MM.1S (cell line): ENCODE measurements at regions not wholly inside any gene's neighbourhood (a gene's known extent, or its start where the extent isn't known, plus 50 kb on each side); places are given as distances from the start of the nearest gene placed in this dataset.

Experiments
- DNase-seq: peaks from one replicate; pipeline ENCODE4 v3.0.0-alpha.2; 2015
- H2AFZ ChIP-seq: fragments of 300-600 bp; sonication (generic); 2 replicates; pipeline ENCODE4 v1.6.0; 2016; ENCODE audit warnings: antibody characterized with exemption, low read length
- H3F3A ChIP-seq: fragments of 300-600 bp; sonication (generic); 2 replicates; pipeline ENCODE4 v1.6.1; 2016; ENCODE audit warnings: mild to moderate bottlenecking, antibody characterized with exemption, low read length, moderate library complexity, mixed read lengths; ENCODE audit not compliant: insufficient read depth
- H3K27ac ChIP-seq: fragments of 300-600 bp; sonication (generic); 2 replicates; pipeline ENCODE4 v1.5.1; 2016; ENCODE audit warnings: mild to moderate bottlenecking, low read length
- H3K27me3 ChIP-seq: fragments of 300-600 bp; sonication (generic); replicated peaks from 2 replicates; pipeline ENCODE4 v1.6.0; 2016; ENCODE audit warnings: low read length; ENCODE audit not compliant: insufficient read depth
- H3K36me3 ChIP-seq: fragments of 300-600 bp; sonication (generic); replicated peaks from 2 replicates; pipeline ENCODE4 v1.6.1; 2016; ENCODE audit warnings: mild to moderate bottlenecking, low read length, mixed read lengths; ENCODE audit not compliant: insufficient read depth
- H3K4me1 ChIP-seq: fragments of 300-600 bp; sonication (generic); 2 replicates; pipeline ENCODE4 v1.6.1; 2016; ENCODE audit warnings: low read length, mixed read lengths
- H3K4me2 ChIP-seq: fragments of 300-600 bp; sonication (generic); 2 replicates; pipeline ENCODE4 v1.6.0; 2016; ENCODE audit warnings: low read depth, low read length
- H3K4me3 ChIP-seq: fragments of 300-600 bp; sonication (generic); 2 replicates; pipeline ENCODE4 v1.5.1; 2016; ENCODE audit warnings: low read length, mixed read lengths
- H3K79me2 ChIP-seq: fragments of 300-600 bp; sonication (generic); 2 replicates; pipeline ENCODE4 v1.6.1; 2016; ENCODE audit warnings: mixed run types, low read length, mixed read lengths
- H3K9ac ChIP-seq: fragments of 300-600 bp; sonication (generic); 2 replicates; pipeline ENCODE4 v1.6.1; 2016; ENCODE audit warnings: low read length, mixed read lengths
- H3K9me2 ChIP-seq: fragments of 300-600 bp; sonication (generic); replicated peaks from 2 replicates; pipeline ENCODE4 v1.6.1; 2016; ENCODE audit warnings: mild to moderate bottlenecking, low read length, mixed read lengths; ENCODE audit not compliant: insufficient read depth
- H3K9me3 ChIP-seq: fragments of 300-600 bp; sonication (generic); replicated peaks from 2 replicates; pipeline ENCODE4 v1.6.1; 2016; ENCODE audit warnings: mild to moderate bottlenecking, low read length, mixed read lengths; ENCODE audit not compliant: insufficient read depth
- H4K20me1 ChIP-seq: fragments of 300-600 bp; sonication (generic); 2 replicates; pipeline ENCODE4 v1.6.1; 2016; ENCODE audit warnings: mild to moderate bottlenecking, low read length, moderate library complexity, mixed read lengths; ENCODE audit not compliant: insufficient read depth
- CTCF ChIP-seq: fragments of 300-600 bp; sonication (generic); IDR thresholded peaks from 2 replicates; pipeline ENCODE4 v1.5.1; 2016; ENCODE audit warnings: antibody characterized with exemption, low read length, mixed read lengths
- EZH2 ChIP-seq: fragments of 300-600 bp; sonication (generic); optimal IDR thresholded peaks from 2 replicates; pipeline ENCODE3; 2017; ENCODE audit warnings: low read depth, mild to moderate bottlenecking, antibody characterized with exemption, low read length, mixed read lengths
- EZH2phosphoT487 ChIP-seq: fragments of 300-600 bp; sonication (generic); IDR thresholded peaks from 2 replicates; pipeline ENCODE4 v1.6.1; 2018; ENCODE audit warnings: antibody characterized with exemption, low read length

GRCh38 chr2:161104054-161104553, 56.1 kb upstream of the TANK start:
- no peak for TF ChIP-seq CTCF
- no peak for TF ChIP-seq EZH2
- TF ChIP-seq EZH2phosphoT487, result no peak
- Histone ChIP-seq H2AFZ (peak overlapping the region; percentile 64), H3K9me3 (no peaks in the 10 kb centered on the region), H3K4me3 (peak overlapping the region; percentile 27), H3K9ac (peak overlapping the region; percentile 2; the same call in 1 of the 2 replicates), H3K27ac (peak overlapping the region; percentile 60; the same call in 1 of the 2 replicates), H3K4me2 (peak overlapping the region; percentile 60), H3K9me2 (no peaks in the 10 kb centered on the region), H3K27me3 (no peaks in the 10 kb centered on the region), H4K20me1 (no peaks in the 10 kb centered on the region), H3K4me1 (peaks cover 16% of the 10 kb centered on the region), H3K36me3 (no peaks in the 10 kb centered on the region), H3K79me2 (no peaks in the 10 kb centered on the region), H3F3A (peaks cover 8% of the 10 kb centered on the region; the same call in 1 of the 2 replicates)
- DNase-seq, result peak; percentile 74

GRCh38 chr2:161107265-161107664, 53.0 kb upstream of the TANK start:
- H3K79me2 ChIP-seq, result no peaks in the 10 kb centered on the region
- peaks cover 8% of the 10 kb centered on the region; the same call in 1 of the 2 replicates for H3F3A ChIP-seq
- H3K4me1 ChIP-seq, result peaks cover 16% of the 10 kb centered on the region
- H3K4me3 ChIP-seq, result no peak overlapping the region
- no peaks in the 10 kb centered on the region for H3K36me3 ChIP-seq
- DNase-seq, result no peak
- H3K9me2 ChIP-seq, result no peaks in the 10 kb centered on the region
- H4K20me1 ChIP-seq, result no peaks in the 10 kb centered on the region
- H3K9ac ChIP-seq, result no peak overlapping the region
- no peaks in the 10 kb centered on the region for H3K9me3 ChIP-seq
- no peak overlapping the region for H2AFZ ChIP-seq
- no peak overlapping the region for H3K4me2 ChIP-seq
- no peak overlapping the region for H3K27ac ChIP-seq
- no peak for TF ChIP-seq EZH2phosphoT487
- TF ChIP-seq EZH2, result no peak
- no peak for TF ChIP-seq CTCF
- H3K27me3 ChIP-seq, result no peaks in the 10 kb centered on the region
